ENCODE measurements at regions not wholly inside any gene's neighbourhood (a gene's known extent, or its start where the extent isn't known, plus 50 kb on each side); places are given as distances from the start of the nearest gene placed in this dataset.

GRCh38 chr11:115085461-115086210, 407.3 kb downstream of the NXPE2 start:
- TF ChIP-seq EZH2phosphoT487 (conservative IDR thresholded peaks at IDR 0.05; ENCODE audit: low read length): no peak
- TF ChIP-seq, protein P1, sequence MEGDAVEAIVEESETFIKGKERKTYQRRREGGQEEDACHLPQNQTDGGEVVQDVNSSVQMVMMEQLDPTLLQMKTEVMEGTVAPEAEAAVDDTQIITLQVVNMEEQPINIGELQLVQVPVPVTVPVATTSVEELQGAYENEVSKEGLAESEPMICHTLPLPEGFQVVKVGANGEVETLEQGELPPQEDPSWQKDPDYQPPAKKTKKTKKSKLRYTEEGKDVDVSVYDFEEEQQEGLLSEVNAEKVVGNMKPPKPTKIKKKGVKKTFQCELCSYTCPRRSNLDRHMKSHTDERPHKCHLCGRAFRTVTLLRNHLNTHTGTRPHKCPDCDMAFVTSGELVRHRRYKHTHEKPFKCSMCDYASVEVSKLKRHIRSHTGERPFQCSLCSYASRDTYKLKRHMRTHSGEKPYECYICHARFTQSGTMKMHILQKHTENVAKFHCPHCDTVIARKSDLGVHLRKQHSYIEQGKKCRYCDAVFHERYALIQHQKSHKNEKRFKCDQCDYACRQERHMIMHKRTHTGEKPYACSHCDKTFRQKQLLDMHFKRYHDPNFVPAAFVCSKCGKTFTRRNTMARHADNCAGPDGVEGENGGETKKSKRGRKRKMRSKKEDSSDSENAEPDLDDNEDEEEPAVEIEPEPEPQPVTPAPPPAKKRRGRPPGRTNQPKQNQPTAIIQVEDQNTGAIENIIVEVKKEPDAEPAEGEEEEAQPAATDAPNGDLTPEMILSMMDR (IDR thresholded peaks at IDR 0.05; ENCODE audit: insufficient read depth, low read length, poor library complexity, severe bottlenecking): no peak
- Histone ChIP-seq H2AFZ (ENCODE audit: low read depth, low read length, severe bottlenecking) (no peak overlapping the region), H4K20me1 (ENCODE audit: low read depth, low read length) (no peaks in the 10 kb centered on the region), H3K9ac (ENCODE audit: low read length) (no peak overlapping the region), H3K4me2 (ENCODE audit: low read depth, low read length, poor library complexity, severe bottlenecking) (no peak overlapping the region), H3K36me3 (ENCODE audit: low read length) (no peaks in the 10 kb centered on the region), H3K27ac (ENCODE audit: low read depth, low read length) (no peak overlapping the region), H3K79me2 (ENCODE audit: insufficient read depth, low read length) (no peaks in the 10 kb centered on the region), H3K27me3 (ENCODE audit: low read length) (no peaks in the 10 kb centered on the region), H3K4me3 (ENCODE audit: insufficient read depth, low read length, poor library complexity, severe bottlenecking) (no peak overlapping the region), H3K9me3 (ENCODE audit: insufficient read depth, low read length) (no peaks in the 10 kb centered on the region), H3K9me2 (replicated peaks; ENCODE audit: insufficient read depth, low read length) (no peaks in the 10 kb centered on the region), H3F3A (ENCODE audit: insufficient read depth) (no peaks in the 10 kb centered on the region)

DNA sequence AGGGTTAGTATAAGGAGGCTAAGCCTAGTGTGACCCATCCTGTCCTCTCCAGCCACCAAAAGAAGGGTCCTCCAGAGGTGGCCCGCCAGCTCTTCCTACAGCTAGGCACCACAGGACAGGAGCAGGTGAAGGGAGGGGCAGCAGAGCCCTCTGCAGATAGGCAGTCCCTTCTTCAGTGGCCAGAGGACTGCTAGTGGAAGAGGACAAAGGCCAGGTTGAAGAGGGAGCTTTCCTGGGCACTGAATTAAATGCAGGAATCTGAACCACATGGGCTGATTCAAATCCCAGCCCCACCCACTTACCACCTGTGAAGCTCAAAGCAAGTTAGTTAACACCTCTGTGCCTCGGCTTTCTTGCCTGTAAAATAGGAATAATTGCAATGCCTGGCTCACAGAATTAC, 409.5 kb downstream of the NXPE2 start:
- TF ChIP-seq, protein P1 (IDR thresholded peaks at IDR 0.05; ENCODE audit: insufficient read depth, low read length, poor library complexity, severe bottlenecking): no peak
- TF ChIP-seq EZH2phosphoT487 (conservative IDR thresholded peaks at IDR 0.05; ENCODE audit: low read length): no peak
- no peaks in the 10 kb centered on the region for H4K20me1 ChIP-seq (ENCODE audit: low read depth, low read length)
- H3K27me3 ChIP-seq (ENCODE audit: low read length): no peaks in the 10 kb centered on the region
- H3K79me2 ChIP-seq (ENCODE audit: insufficient read depth, low read length): no peaks in the 10 kb centered on the region
- no peak overlapping the region for H2AFZ ChIP-seq (ENCODE audit: low read depth, low read length, severe bottlenecking)
- no peak overlapping the region for H3K27ac ChIP-seq (ENCODE audit: low read depth, low read length)
- no peaks in the 10 kb centered on the region for H3F3A ChIP-seq (ENCODE audit: insufficient read depth)
- no peak overlapping the region for H3K4me2 ChIP-seq (ENCODE audit: low read depth, low read length, poor library complexity, severe bottlenecking)
- no peaks in the 10 kb centered on the region for H3K9me3 ChIP-seq (ENCODE audit: insufficient read depth, low read length)
- no peaks in the 10 kb centered on the region for H3K36me3 ChIP-seq (ENCODE audit: low read length)
- no peak overlapping the region for H3K4me3 ChIP-seq (ENCODE audit: insufficient read depth, low read length, poor library complexity, severe bottlenecking)
- no peaks in the 10 kb centered on the region for H3K9me2 ChIP-seq (replicated peaks; ENCODE audit: insufficient read depth, low read length)
- H3K9ac ChIP-seq (ENCODE audit: low read length): no peak overlapping the region

- Histone ChIP-seq H3K36me3 (ENCODE audit: low read length) (no peaks in the 10 kb centered on the region), H3F3A (ENCODE audit: insufficient read depth) (no peaks in the 10 kb centered on the region), H3K4me3 (ENCODE audit: insufficient read depth, low read length, poor library complexity, severe bottlenecking) (no peak overlapping the region), H2AFZ (ENCODE audit: low read depth, low read length, severe bottlenecking) (no peak overlapping the region), H3K27ac (ENCODE audit: low read depth, low read length) (no peak overlapping the region), H3K27me3 (ENCODE audit: low read length) (no peaks in the 10 kb centered on the region), H3K9ac (ENCODE audit: low read length) (no peak overlapping the region), H4K20me1 (ENCODE audit: low read depth, low read length) (no peaks in the 10 kb centered on the region), H3K9me3 (ENCODE audit: insufficient read depth, low read length) (no peaks in the 10 kb centered on the region), H3K9me2 (replicated peaks; ENCODE audit: insufficient read depth, low read length) (no peaks in the 10 kb centered on the region), H3K4me2 (ENCODE audit: low read depth, low read length, poor library complexity, severe bottlenecking) (no peak overlapping the region), H3K79me2 (ENCODE audit: insufficient read depth, low read length) (no peaks in the 10 kb centered on the region)
- TF ChIP-seq EZH2phosphoT487 (conservative IDR thresholded peaks at IDR 0.05; ENCODE audit: low read length): no peak
- TF ChIP-seq, protein P1 (IDR thresholded peaks at IDR 0.05; ENCODE audit: insufficient read depth, low read length, poor library complexity, severe bottlenecking): no peak
Observed at GRCh38 chr11:115092516-115092915, 411.7 kb downstream of the CADM1 start.

All from SU-DHL-6 (cell line).